Neural progenitor cell (in vitro differentiated cells): ENCODE measurements at regions not wholly inside any gene's neighbourhood (a gene's known extent, or its start where the extent isn't known, plus 50 kb on each side); places are given as distances from the start of the nearest gene placed in this dataset.

ENCODE experiments used
- CTCF ChIP-seq: fragments of 200-600 bp; sonication (generic); IDR thresholded peaks from 2 replicates; pipeline ENCODE4 v1.5.1; 2017; ENCODE audit warnings: antibody characterized with exemption, mild to moderate bottlenecking
- EZH2 ChIP-seq: fragments of 200-600 bp; sonication (generic); IDR thresholded peaks from 2 replicates; pipeline ENCODE4 v1.6.1; 2017; ENCODE audit warnings: antibody characterized with exemption, mild to moderate bottlenecking, moderate library complexity

DNA sequence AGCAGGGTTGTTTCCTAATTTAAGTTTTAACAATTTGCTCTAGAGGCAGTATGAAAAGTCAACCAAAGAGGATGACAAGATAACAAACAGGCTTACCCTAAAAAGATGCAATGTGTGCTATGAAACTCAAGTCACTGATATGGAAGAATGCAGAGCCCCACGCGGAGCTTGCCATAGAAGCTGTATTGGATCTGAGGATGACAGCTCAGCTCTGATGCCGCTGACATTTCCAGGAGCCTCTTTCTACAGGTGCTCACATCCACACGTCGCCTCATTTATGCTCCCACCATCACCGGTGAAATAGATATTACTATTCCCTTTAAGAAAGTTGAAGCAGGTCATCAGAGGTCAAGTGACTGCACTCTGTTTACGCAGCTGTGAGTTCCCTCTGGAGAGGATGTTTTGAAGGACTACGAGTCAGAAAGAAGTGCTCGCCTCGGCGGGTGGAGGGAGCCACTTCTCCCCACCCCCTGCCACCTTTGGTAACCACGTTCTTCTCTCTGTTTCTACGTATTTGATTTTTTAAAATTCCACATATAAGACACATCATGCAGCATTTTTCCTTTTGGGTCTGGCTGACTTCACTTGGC lies 275.4 kb downstream of the GLRX3 start:
- TF ChIP-seq CTCF (no peak), EZH2 (no peak)
